ENCODE measurements at regions not wholly inside any gene's neighbourhood (a gene's known extent, or its start where the extent isn't known, plus 50 kb on each side); places are given as distances from the start of the nearest gene placed in this dataset.

- Histone ChIP-seq H3K27me3 (no peaks in the 10 kb centered on the region), H3K4me3 (no peak overlapping the region), H3K36me3 (replicated peaks; ENCODE audit: insufficient read depth, low read depth) (no peaks in the 10 kb centered on the region), H3K4me1 (ENCODE audit: insufficient read depth) (no peaks in the 10 kb centered on the region), H4K20me1 (ENCODE audit: insufficient read depth, poor library complexity, severe bottlenecking) (no peaks in the 10 kb centered on the region), H2AFZ (no peak overlapping the region), H3K79me2 (no peaks in the 10 kb centered on the region), H3K27ac (no peak overlapping the region), H3K9me3 (ENCODE audit: low read depth) (no peaks in the 10 kb centered on the region), H3K4me2 (no peak overlapping the region), H3K9me2 (replicated peaks; ENCODE audit: insufficient read depth) (no peaks in the 10 kb centered on the region)
- no peak for DNase-seq (ENCODE audit: low spot score)
- 91% methylated on average over 6 of the region's 6 CpGs for WGBS (ENCODE audit: low lambda C conversion rate, missing lambda C conversion rate)
- TF ChIP-seq, protein P1, sequence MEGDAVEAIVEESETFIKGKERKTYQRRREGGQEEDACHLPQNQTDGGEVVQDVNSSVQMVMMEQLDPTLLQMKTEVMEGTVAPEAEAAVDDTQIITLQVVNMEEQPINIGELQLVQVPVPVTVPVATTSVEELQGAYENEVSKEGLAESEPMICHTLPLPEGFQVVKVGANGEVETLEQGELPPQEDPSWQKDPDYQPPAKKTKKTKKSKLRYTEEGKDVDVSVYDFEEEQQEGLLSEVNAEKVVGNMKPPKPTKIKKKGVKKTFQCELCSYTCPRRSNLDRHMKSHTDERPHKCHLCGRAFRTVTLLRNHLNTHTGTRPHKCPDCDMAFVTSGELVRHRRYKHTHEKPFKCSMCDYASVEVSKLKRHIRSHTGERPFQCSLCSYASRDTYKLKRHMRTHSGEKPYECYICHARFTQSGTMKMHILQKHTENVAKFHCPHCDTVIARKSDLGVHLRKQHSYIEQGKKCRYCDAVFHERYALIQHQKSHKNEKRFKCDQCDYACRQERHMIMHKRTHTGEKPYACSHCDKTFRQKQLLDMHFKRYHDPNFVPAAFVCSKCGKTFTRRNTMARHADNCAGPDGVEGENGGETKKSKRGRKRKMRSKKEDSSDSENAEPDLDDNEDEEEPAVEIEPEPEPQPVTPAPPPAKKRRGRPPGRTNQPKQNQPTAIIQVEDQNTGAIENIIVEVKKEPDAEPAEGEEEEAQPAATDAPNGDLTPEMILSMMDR (IDR thresholded peaks at IDR 0.05; ENCODE audit: poor library complexity): no peak
- TF ChIP-seq EZH2phosphoT487 (IDR thresholded peaks at IDR 0.05; ENCODE audit: low read depth, severe bottlenecking, unreplicated experiment): no peak
- TF ChIP-seq EZH2 (IDR thresholded peaks at IDR 0.05; ENCODE audit: borderline replicate concordance): no peak
These were observed 144.6 kb downstream of the C16orf95 start for GRCh38 chr16:87172632-87173031.

- H3K27ac ChIP-seq: no peak overlapping the region
- DNase-seq (ENCODE audit: low spot score): no peak
- no peak for TF ChIP-seq EZH2 (IDR thresholded peaks at IDR 0.05; ENCODE audit: borderline replicate concordance)
- no peak for TF ChIP-seq EZH2phosphoT487 (IDR thresholded peaks at IDR 0.05; ENCODE audit: low read depth, severe bottlenecking, unreplicated experiment)
- TF ChIP-seq, protein P1 (IDR thresholded peaks at IDR 0.05; ENCODE audit: poor library complexity): no peak
- no peak overlapping the region for H3K4me2 ChIP-seq
- no peak overlapping the region for H3K4me3 ChIP-seq
- H3K9me3 ChIP-seq (ENCODE audit: low read depth): no peaks in the 10 kb centered on the region
- H3K36me3 ChIP-seq (replicated peaks; ENCODE audit: insufficient read depth, low read depth): no peaks in the 10 kb centered on the region
- H4K20me1 ChIP-seq (ENCODE audit: insufficient read depth, poor library complexity, severe bottlenecking): no peaks in the 10 kb centered on the region
- H3K4me1 ChIP-seq (ENCODE audit: insufficient read depth): peaks cover 7% of the 10 kb centered on the region
- H3K79me2 ChIP-seq: no peaks in the 10 kb centered on the region
- 86% methylated on average over 10 of the region's 10 CpGs for WGBS (ENCODE audit: low lambda C conversion rate, missing lambda C conversion rate)
- no peak overlapping the region for H2AFZ ChIP-seq
- H3K27me3 ChIP-seq: no peaks in the 10 kb centered on the region
- no peaks in the 10 kb centered on the region for H3K9me2 ChIP-seq (replicated peaks; ENCODE audit: insufficient read depth)
These were observed 143.8 kb downstream of the C16orf95 start for GRCh38 chr16:87173294-87173893.

GRCh38 chr16:87174061-87174460, 143.1 kb downstream of the C16orf95 start:
- no peak for TF ChIP-seq EZH2 (IDR thresholded peaks at IDR 0.05; ENCODE audit: borderline replicate concordance)
- TF ChIP-seq EZH2phosphoT487 (IDR thresholded peaks at IDR 0.05; ENCODE audit: low read depth, severe bottlenecking, unreplicated experiment): no peak
- TF ChIP-seq, protein P1 (IDR thresholded peaks at IDR 0.05; ENCODE audit: poor library complexity): no peak
- 91% methylated on average over 3 of the region's 5 CpGs for WGBS (ENCODE audit: low lambda C conversion rate, missing lambda C conversion rate)
- no peak overlapping the region for H2AFZ ChIP-seq

More at GRCh38 chr16:87174061-87174460, 143.1 kb downstream of the C16orf95 start:
- Histone ChIP-seq H3K36me3 (replicated peaks; ENCODE audit: insufficient read depth, low read depth) (no peaks in the 10 kb centered on the region), H3K27me3 (no peaks in the 10 kb centered on the region), H3K27ac (no peak overlapping the region), H4K20me1 (ENCODE audit: insufficient read depth, poor library complexity, severe bottlenecking) (no peaks in the 10 kb centered on the region), H3K4me1 (ENCODE audit: insufficient read depth) (peaks cover 14% of the 10 kb centered on the region), H3K9me3 (ENCODE audit: low read depth) (no peaks in the 10 kb centered on the region), H3K4me3 (no peak overlapping the region), H3K79me2 (no peaks in the 10 kb centered on the region), H3K9me2 (replicated peaks; ENCODE audit: insufficient read depth) (no peaks in the 10 kb centered on the region), H3K4me2 (no peak overlapping the region)
- DNase-seq (ENCODE audit: low spot score): no peak

Measured in hepatocyte (in vitro differentiated cells).